GM18517 (cell line): ENCODE measurements at regions not wholly inside any gene's neighbourhood (a gene's known extent, or its start where the extent isn't known, plus 50 kb on each side); places are given as distances from the start of the nearest gene placed in this dataset.
"Not testable (repeated sequence)": the region's sequence is repeated elsewhere in the genome, so short reads cannot be mapped to it uniquely, and the experiment has no call there.

Source experiments
- ATAC-seq: cut with Tn5 transposase; IDR thresholded peaks from one replicate; pipeline ENCODE4 v1.9.1; 2021; ENCODE audit warnings: mild to moderate bottlenecking, moderate library complexity; ENCODE audit not compliant: unreplicated experiment

DNA sequence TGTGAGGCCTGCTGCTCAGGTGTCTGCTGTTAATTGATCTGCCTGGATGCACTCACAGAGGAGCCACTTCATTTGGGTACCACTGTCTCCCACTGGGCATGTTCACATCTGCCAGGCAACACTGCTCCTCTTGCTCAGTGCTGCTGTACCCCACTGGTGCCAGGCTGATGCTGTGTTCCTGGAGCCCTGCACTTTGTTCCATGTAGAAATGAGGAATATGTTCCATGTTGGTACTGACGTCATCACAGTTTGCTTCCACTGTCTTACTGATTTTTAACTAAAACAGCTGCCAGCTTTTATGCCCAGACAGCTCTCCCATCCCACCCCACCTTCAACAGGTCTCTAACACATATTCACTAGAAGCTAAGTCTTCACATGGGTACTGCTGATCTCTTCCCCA, 355.7 kb downstream of the LRRC70 start:
- ATAC-seq: no peak

GRCh38 chr5:62933261-62933660, 354.6 kb downstream of the LRRC70 start:
- ATAC-seq: no peak

DNA sequence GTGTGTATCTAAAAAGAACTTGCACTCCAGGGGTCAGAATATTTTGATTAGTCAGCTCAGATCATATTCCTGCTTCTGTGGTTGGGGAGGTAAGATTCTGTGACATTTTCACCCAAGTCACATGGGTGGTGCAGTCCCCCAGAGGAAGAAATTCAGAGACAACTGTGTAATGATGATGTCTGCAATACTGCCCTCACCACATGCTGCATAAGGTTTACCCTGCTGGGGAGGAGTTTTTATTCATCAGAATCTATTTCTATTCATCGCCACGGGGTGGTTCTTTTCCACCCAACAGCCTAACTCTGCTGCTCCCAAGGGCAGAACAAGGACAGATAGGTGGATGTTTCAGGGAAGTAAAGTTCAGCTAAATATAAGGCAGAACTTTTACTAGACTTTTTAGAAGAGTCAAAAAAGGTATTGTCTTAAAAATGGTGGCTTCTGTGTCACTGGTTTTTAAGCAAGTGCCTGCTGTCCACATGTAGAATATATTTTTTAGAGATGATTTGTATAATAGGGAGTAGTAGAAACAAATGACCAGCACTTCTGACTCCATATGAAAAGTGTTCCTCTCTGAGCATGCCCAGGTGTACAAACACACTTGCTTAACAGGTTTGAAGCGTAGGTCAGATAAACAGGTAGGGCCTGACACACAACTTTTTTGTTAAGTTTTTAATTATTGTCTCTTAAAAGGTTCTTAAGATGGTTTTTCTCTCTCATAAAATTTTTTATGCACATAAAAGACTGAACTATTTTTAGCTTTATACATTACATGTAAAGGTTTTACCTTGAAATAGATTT, 352.7 kb downstream of the LRRC70 start:
- ATAC-seq: no peak

DNA sequence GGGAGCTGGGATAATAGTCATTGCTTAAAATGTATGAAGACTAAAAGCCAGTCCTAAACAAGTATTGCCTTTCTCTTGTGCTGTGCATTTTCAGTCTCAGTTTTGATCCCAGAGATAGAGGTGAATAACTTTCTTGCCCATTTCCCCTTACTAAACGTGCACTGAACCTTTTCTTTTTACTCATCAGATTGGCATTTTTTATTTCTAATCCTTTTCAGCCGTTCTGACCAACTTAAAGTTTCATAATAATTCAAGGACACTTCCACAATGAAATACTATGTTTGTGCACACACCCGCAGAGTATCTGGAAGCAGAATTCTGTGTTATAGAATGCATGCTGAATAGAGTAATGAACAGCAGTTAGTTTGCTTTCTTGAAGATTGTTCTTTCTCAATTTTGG, 343.6 kb downstream of the LRRC70 start:
- ATAC-seq: no peak

DNA sequence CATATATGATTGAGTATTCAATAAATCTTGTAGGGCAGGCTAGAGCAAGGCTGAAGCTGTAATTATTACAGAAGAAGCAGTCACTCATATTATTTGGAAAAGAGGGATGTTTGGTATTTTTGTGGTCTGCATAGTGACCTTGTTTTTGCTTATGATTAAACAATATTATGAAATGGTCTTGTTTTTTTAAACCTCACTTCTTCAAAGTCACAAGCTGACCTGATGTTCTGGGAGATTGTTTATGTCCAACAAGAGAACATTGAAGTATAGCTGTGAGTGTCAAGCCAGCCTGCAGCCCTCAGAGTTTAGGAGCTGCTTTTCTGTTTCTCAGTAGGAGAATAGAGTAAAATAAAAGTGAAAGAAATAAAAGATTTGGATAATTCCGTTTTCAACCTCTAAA, 342.2 kb downstream of the LRRC70 start:
- no peak for ATAC-seq

DNA sequence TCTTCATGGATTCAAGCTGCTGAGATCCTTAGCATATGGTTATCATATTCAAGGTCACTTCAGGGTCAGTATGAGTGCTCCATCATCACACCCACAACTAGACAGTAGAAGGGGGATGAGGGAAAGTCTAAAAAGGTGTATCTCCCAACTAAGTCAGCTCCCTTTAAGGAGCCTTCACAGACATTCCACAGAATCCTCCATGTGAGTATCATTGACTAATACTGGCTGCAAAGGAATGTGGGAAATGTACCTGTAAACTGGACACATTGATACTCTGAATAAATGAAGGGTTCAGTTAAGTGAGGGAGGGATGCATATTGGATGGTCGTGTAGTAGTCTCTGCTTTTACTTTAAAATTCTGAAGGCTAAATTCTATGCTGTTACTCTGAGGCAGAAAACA, 330.7 kb downstream of the LRRC70 start:
- no peak for ATAC-seq

- no peak for ATAC-seq
These were observed 323.5 kb downstream of the LRRC70 start for GRCh38 chr5:62902126-62902525.

DNA sequence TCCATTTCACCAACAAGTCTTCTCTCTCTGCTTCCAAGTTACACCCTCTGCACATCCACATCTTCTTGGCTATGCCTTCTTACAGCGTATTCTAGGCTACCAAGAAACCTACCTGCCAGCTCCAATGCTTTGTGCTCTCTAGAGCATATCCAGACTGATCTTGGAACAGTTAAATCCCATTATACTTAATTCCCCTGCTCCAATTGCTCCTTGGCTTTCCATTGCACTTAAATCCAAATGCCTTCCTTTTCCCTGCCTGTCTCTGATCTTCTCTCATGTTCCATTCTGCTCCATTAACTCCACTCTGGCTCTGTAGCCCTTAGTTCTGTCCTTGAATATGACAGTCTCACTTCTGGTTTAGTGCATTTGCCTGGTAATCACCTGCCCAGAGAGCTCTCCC, 322.4 kb downstream of the LRRC70 start:
- no peak for ATAC-seq

GRCh38 chr5:62896121-62896893, 317.7 kb downstream of the LRRC70 start:
- no peak for ATAC-seq

DNA sequence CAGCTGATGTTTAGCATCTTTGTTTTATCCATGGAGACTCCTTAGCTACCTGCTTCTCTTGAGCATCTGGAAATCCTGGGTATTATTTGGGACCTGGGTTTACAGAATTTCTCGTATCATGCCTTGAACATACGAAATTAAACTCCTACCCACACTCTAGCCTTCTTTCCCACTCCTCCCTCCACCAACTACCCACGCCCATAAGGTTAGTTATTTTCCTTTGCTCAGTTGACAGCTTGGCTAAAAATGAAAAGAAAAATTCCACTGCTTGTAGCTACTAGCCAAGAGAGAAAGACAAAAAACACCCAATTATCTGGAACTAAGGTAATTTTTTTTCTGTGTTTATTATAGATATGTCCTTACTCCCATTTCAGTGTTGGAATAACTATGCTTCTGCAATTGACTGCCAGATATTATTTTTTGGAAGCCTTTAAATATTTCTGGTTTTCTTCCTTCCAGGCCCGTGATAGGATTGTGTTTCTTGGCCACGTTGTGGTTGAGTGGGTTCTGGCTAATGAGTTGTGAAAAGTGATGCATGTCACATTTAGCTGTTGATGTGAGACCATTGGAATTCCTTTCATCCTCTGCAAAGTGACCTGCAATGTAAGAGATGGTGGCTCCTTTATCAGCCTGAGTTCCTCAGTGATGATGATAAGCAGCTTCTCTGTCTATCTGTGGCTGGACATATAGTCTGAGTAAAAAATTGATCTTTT, 308.1 kb downstream of the LRRC70 start:
- no peak for ATAC-seq

DNA sequence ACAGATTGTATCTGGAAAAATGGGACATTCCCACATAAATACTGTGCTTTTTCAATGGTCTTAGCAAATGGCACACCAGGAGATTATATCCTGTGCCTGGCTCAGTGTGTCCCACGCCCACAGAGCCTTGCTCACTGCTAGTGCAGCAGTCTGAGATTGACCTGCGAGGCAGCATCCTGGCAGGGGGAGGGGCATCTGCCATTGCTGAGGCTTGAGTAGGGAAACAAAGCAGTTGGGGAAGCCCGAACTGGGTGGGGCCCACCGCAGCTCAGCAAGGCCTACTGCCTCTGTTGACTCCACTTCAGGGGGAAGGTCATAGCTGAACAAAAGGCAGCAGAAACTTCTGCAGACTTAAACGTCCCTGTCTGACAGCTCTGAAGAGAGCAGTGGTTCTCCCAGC, 258.7 kb downstream of the LRRC70 start:
- ATAC-seq: not testable (repeated sequence)

- ATAC-seq: no peak
These were observed 251.0 kb downstream of the LRRC70 start for GRCh38 chr5:62829604-62829986.

- no peak for ATAC-seq
These were observed 250.4 kb downstream of the LRRC70 start for GRCh38 chr5:62828742-62829603.

GRCh38 chr5:62825623-62826220, 247.1 kb downstream of the LRRC70 start:
- no peak for ATAC-seq

- no peak for ATAC-seq
These were observed 246.3 kb downstream of the LRRC70 start for GRCh38 chr5:62824936-62825335.

DNA sequence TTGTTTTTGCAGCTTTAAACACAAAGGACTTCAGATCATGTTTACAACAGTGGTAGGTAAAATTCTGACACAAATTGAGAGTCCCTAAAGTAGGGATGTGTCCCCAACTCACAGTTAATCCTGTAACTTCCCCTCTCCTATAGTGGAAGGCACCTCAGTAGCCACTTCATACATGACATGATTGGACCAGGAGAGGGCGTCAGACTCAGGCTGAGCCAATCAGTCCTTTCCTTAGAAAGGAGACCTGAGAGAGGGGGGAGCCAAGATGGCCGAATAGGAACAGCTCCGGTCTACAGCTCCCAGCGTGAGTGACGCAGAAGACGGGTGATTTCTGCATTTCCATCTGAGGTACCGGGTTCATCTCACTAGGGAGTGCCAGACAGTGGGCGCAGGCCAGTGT, 238.4 kb downstream of the LRRC70 start:
- not testable (repeated sequence) for ATAC-seq

DNA sequence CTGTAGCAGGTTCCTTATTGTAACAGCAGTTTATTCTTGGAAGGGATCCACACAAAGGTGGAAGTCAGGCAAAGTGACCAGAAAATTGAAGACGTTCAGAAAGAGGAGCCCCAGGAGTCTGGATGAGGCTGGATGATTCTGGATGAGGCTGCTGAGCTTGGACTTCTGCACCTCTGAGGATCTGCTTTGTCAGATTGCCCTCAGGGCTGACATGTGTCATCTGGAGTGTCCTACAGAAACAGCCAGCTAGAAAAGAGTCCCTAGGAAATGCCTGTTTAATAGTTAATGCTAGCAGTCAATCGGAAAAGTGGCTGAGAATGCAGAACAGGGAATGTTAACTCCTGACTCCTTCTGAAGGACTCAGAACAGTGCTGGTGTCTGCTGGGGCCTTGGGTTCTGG, 236.4 kb downstream of the LRRC70 start:
- ATAC-seq: no peak

GRCh38 chr5:62812621-62813255, 234.1 kb downstream of the LRRC70 start:
- ATAC-seq: no peak

GRCh38 chr5:62804819-62805218, 226.2 kb downstream of the LRRC70 start:
- not testable (repeated sequence) for ATAC-seq

GRCh38 chr5:62795926-62796325, 217.3 kb downstream of the LRRC70 start:
- no peak for ATAC-seq
